ENCODE measurements at regions not wholly inside any gene's neighbourhood (a gene's known extent, or its start where the extent isn't known, plus 50 kb on each side); places are given as distances from the start of the nearest gene placed in this dataset.
A peak's percentile ranks its signal among the peaks of the same experiment; 100 is the strongest.

GRCh38 chr15:35751413-35752133 lies 205.6 kb upstream of the DPH6 start:
- H3K4me1 Mint-ChIP-seq (ENCODE audit: low read depth, unreplicated experiment), result peaks cover 11% of the 10 kb centered on the region
- Histone ChIP-seq H2AFZ (ENCODE audit: low read depth, low read length) (peak overlapping the region; percentile 67), H3K4me3 (ENCODE audit: insufficient read depth, low read depth, low read length) (no peak overlapping the region), H3K79me2 (ENCODE audit: insufficient read depth, low read length) (no peaks in the 10 kb centered on the region), H3K36me3 (ENCODE audit: insufficient read depth, low read length) (no peaks in the 10 kb centered on the region), H3K9me3 (ENCODE audit: insufficient read depth, low read depth, low read length) (no peaks in the 10 kb centered on the region), H3K4me1 (ENCODE audit: insufficient read depth, low read length) (peaks cover 10% of the 10 kb centered on the region), H3K4me2 (ENCODE audit: low read length) (peak overlapping the region; percentile 39), H3K27ac (ENCODE audit: low read depth, low read length) (no peak overlapping the region), H3K9ac (ENCODE audit: low read length) (peak overlapping the region; percentile 35), H4K20me1 (ENCODE audit: insufficient read depth, low read length) (no peaks in the 10 kb centered on the region), H3K27me3 (ENCODE audit: insufficient read depth, low read length) (no peaks in the 10 kb centered on the region)
- DNase-seq (ENCODE audit: low read depth), result peak; percentile 41
- no peaks in the 10 kb centered on the region for H3K9me3 Mint-ChIP-seq (ENCODE audit: unreplicated experiment)
- H3K27me3 Mint-ChIP-seq (ENCODE audit: low read depth, unreplicated experiment), result no peaks in the 10 kb centered on the region
- H3K27ac Mint-ChIP-seq (ENCODE audit: unreplicated experiment), result peak overlapping the region; percentile 80
- H3K4me3 Mint-ChIP-seq (ENCODE audit: unreplicated experiment), result no peak overlapping the region
- H3K36me3 Mint-ChIP-seq (ENCODE audit: low read depth, unreplicated experiment), result no peaks in the 10 kb centered on the region
- TF ChIP-seq CTCF (IDR thresholded peaks at IDR 0.05; ENCODE audit: insufficient read depth, low read depth, low read length) (peak; percentile 88), EZH2 (IDR thresholded peaks at IDR 0.05; ENCODE audit: insufficient read depth, low read length) (no peak)
- FAIRE-seq, result peak; percentile 88

GRCh38 chr15:35752134-35752466 lies 206.1 kb upstream of the DPH6 start:
- Histone ChIP-seq H4K20me1 (ENCODE audit: insufficient read depth, low read length) (no peaks in the 10 kb centered on the region), H3K4me2 (ENCODE audit: low read length) (peak overlapping the region; percentile 39), H2AFZ (ENCODE audit: low read depth, low read length) (no peak overlapping the region), H3K4me1 (ENCODE audit: insufficient read depth, low read length) (peaks cover 10% of the 10 kb centered on the region), H3K9me3 (ENCODE audit: insufficient read depth, low read depth, low read length) (no peaks in the 10 kb centered on the region), H3K79me2 (ENCODE audit: insufficient read depth, low read length) (no peaks in the 10 kb centered on the region), H3K36me3 (ENCODE audit: insufficient read depth, low read length) (no peaks in the 10 kb centered on the region), H3K9ac (ENCODE audit: low read length) (no peak overlapping the region), H3K27ac (ENCODE audit: low read depth, low read length) (no peak overlapping the region), H3K4me3 (ENCODE audit: insufficient read depth, low read depth, low read length) (no peak overlapping the region), H3K27me3 (ENCODE audit: insufficient read depth, low read length) (no peaks in the 10 kb centered on the region)
- no peaks in the 10 kb centered on the region for H3K36me3 Mint-ChIP-seq (ENCODE audit: low read depth, unreplicated experiment)
- no peak for DNase-seq (ENCODE audit: low read depth)
- no peaks in the 10 kb centered on the region for H3K27me3 Mint-ChIP-seq (ENCODE audit: low read depth, unreplicated experiment)
- no peak for FAIRE-seq
- no peak overlapping the region for H3K27ac Mint-ChIP-seq (ENCODE audit: unreplicated experiment)
- H3K4me1 Mint-ChIP-seq (ENCODE audit: low read depth, unreplicated experiment), result peaks cover 9% of the 10 kb centered on the region
- H3K9me3 Mint-ChIP-seq (ENCODE audit: unreplicated experiment), result no peaks in the 10 kb centered on the region
- H3K4me3 Mint-ChIP-seq (ENCODE audit: unreplicated experiment), result no peak overlapping the region
- TF ChIP-seq EZH2 (IDR thresholded peaks at IDR 0.05; ENCODE audit: insufficient read depth, low read length), result no peak
- no peak for TF ChIP-seq CTCF (IDR thresholded peaks at IDR 0.05; ENCODE audit: insufficient read depth, low read depth, low read length)

- Mint-ChIP-seq H3K4me3 (ENCODE audit: unreplicated experiment) (no peak overlapping the region), H3K4me1 (ENCODE audit: low read depth, unreplicated experiment) (peaks cover 9% of the 10 kb centered on the region), H3K27me3 (ENCODE audit: low read depth, unreplicated experiment) (no peaks in the 10 kb centered on the region), H3K36me3 (ENCODE audit: low read depth, unreplicated experiment) (no peaks in the 10 kb centered on the region), H3K27ac (ENCODE audit: unreplicated experiment) (no peak overlapping the region), H3K9me3 (ENCODE audit: unreplicated experiment) (no peaks in the 10 kb centered on the region)
- Histone ChIP-seq H3K27me3 (ENCODE audit: insufficient read depth, low read length) (no peaks in the 10 kb centered on the region), H3K4me2 (ENCODE audit: low read length) (peak overlapping the region; percentile 33), H2AFZ (ENCODE audit: low read depth, low read length) (no peak overlapping the region), H3K79me2 (ENCODE audit: insufficient read depth, low read length) (no peaks in the 10 kb centered on the region), H3K4me1 (ENCODE audit: insufficient read depth, low read length) (peaks cover 10% of the 10 kb centered on the region), H3K36me3 (ENCODE audit: insufficient read depth, low read length) (no peaks in the 10 kb centered on the region), H3K9ac (ENCODE audit: low read length) (peak overlapping the region; percentile 10), H3K27ac (ENCODE audit: low read depth, low read length) (peak overlapping the region; percentile 16), H3K4me3 (ENCODE audit: insufficient read depth, low read depth, low read length) (no peak overlapping the region), H4K20me1 (ENCODE audit: insufficient read depth, low read length) (no peaks in the 10 kb centered on the region), H3K9me3 (ENCODE audit: insufficient read depth, low read depth, low read length) (no peaks in the 10 kb centered on the region)
- DNase-seq (ENCODE audit: low read depth), result peak; percentile 88
- FAIRE-seq, result peak; percentile 17
- TF ChIP-seq CTCF (IDR thresholded peaks at IDR 0.05; ENCODE audit: insufficient read depth, low read depth, low read length) (no peak), EZH2 (IDR thresholded peaks at IDR 0.05; ENCODE audit: insufficient read depth, low read length) (no peak)
These were observed 207.5 kb upstream of the DPH6 start for GRCh38 chr15:35753486-35753885.

Measured in astrocyte (in vitro differentiated cells and primary cell).